HEK293 (cell line): ENCODE measurements at regions not wholly inside any gene's neighbourhood (a gene's known extent, or its start where the extent isn't known, plus 50 kb on each side); places are given as distances from the start of the nearest gene placed in this dataset.

Source experiments
- ZNF626 ChIP-seq: fragments of 450-650 bp; sonication (Bioruptor Pico); formaldehyde crosslinking; IDR thresholded peaks from 2 replicates; pipeline ENCODE4 v1.5.1; 2018; ENCODE audit warnings: missing biosample characterization, missing genetic modification characterization, inconsistent platforms
- TF ChIP-seq, protein P1 (sequence below): fragments of 450-650 bp; formaldehyde crosslinking; IDR thresholded peaks from 2 replicates; pipeline ENCODE4 v1.5.1; 2016; ENCODE audit warnings: missing biosample characterization, missing genetic modification characterization
- TF ChIP-seq, protein P2 (sequence below): fragments of 450-650 bp; formaldehyde crosslinking; IDR thresholded peaks from 2 replicates; pipeline ENCODE4 v1.5.1; 2016; ENCODE audit warnings: missing biosample characterization, missing genetic modification characterization

DNA sequence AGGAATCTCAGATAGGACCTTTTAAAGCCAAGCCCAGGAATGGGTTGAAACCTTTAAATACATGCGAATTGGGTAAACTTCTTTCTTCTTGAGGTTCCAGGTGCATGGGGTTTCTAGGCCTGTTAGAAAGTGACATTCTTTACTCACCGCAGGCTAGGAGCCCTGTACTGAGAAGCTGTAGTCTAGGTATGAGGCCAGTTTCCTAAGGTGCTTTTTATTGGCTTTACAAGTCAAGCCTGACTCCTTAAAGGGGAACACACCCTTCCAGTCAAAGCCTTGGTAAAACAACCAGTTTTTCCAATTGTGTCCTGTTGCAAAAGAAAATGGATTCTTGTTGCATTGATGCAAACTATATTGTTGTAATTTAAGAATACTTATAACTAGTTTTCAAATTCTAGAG is 76.1 kb upstream of the ATP11B start:
- TF ChIP-seq, protein P1, sequence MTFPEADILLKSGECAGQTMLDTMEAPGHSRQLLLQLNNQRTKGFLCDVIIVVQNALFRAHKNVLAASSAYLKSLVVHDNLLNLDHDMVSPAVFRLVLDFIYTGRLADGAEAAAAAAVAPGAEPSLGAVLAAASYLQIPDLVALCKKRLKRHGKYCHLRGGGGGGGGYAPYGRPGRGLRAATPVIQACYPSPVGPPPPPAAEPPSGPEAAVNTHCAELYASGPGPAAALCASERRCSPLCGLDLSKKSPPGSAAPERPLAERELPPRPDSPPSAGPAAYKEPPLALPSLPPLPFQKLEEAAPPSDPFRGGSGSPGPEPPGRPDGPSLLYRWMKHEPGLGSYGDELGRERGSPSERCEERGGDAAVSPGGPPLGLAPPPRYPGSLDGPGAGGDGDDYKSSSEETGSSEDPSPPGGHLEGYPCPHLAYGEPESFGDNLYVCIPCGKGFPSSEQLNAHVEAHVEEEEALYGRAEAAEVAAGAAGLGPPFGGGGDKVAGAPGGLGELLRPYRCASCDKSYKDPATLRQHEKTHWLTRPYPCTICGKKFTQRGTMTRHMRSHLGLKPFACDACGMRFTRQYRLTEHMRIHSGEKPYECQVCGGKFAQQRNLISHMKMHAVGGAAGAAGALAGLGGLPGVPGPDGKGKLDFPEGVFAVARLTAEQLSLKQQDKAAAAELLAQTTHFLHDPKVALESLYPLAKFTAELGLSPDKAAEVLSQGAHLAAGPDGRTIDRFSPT (tag by site-specific recombination) = no peak
- TF ChIP-seq, protein P2, sequence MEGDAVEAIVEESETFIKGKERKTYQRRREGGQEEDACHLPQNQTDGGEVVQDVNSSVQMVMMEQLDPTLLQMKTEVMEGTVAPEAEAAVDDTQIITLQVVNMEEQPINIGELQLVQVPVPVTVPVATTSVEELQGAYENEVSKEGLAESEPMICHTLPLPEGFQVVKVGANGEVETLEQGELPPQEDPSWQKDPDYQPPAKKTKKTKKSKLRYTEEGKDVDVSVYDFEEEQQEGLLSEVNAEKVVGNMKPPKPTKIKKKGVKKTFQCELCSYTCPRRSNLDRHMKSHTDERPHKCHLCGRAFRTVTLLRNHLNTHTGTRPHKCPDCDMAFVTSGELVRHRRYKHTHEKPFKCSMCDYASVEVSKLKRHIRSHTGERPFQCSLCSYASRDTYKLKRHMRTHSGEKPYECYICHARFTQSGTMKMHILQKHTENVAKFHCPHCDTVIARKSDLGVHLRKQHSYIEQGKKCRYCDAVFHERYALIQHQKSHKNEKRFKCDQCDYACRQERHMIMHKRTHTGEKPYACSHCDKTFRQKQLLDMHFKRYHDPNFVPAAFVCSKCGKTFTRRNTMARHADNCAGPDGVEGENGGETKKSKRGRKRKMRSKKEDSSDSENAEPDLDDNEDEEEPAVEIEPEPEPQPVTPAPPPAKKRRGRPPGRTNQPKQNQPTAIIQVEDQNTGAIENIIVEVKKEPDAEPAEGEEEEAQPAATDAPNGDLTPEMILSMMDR = no peak
- TF ChIP-seq ZNF626 (tag by site-specific recombination) = no peak
